ENCODE measurements at regions not wholly inside any gene's neighbourhood (a gene's known extent, or its start where the extent isn't known, plus 50 kb on each side); places are given as distances from the start of the nearest gene placed in this dataset.

GRCh38 chr5:136518174-136518573 lies 152.8 kb upstream of the TRPC7 start:
- no peak overlapping the region for H3K4me3 ChIP-seq (ENCODE audit: low read depth, low read length)
- TF ChIP-seq CTCF (IDR thresholded peaks at IDR 0.05; ENCODE audit: low read depth, low read length, missing control alignments): no peak
- no peak for DNase-seq (ENCODE audit: low read depth)

GRCh38 chr5:136517755-136518154 lies 152.4 kb upstream of the TRPC7 start:
- TF ChIP-seq CTCF (IDR thresholded peaks at IDR 0.05; ENCODE audit: low read depth, low read length, missing control alignments): no peak
- DNase-seq (ENCODE audit: low read depth): no peak
- H3K4me3 ChIP-seq (ENCODE audit: low read depth, low read length): no peak overlapping the region

GRCh38 chr5:136516637-136517036 lies 151.3 kb upstream of the TRPC7 start:
- DNase-seq (ENCODE audit: low read depth): no peak
- TF ChIP-seq CTCF (IDR thresholded peaks at IDR 0.05; ENCODE audit: low read depth, low read length, missing control alignments): no peak
- H3K4me3 ChIP-seq (ENCODE audit: low read depth, low read length): no peak overlapping the region

- DNase-seq (ENCODE audit: low read depth): no peak
- H3K4me3 ChIP-seq (ENCODE audit: low read depth, low read length): no peak overlapping the region
- TF ChIP-seq CTCF (IDR thresholded peaks at IDR 0.05; ENCODE audit: low read depth, low read length, missing control alignments): no peak
Measured at GRCh38 chr5:136513430-136513829, 148.1 kb upstream of the TRPC7 start.

GRCh38 chr5:136511046-136511445 lies 145.7 kb upstream of the TRPC7 start:
- no peak for DNase-seq (ENCODE audit: low read depth)
- no peak overlapping the region for H3K4me3 ChIP-seq (ENCODE audit: low read depth, low read length)
- TF ChIP-seq CTCF (IDR thresholded peaks at IDR 0.05; ENCODE audit: low read depth, low read length, missing control alignments): no peak

- H3K4me3 ChIP-seq (ENCODE audit: low read depth, low read length): no peak overlapping the region
- TF ChIP-seq CTCF (IDR thresholded peaks at IDR 0.05; ENCODE audit: low read depth, low read length, missing control alignments): no peak
- DNase-seq (ENCODE audit: low read depth): no peak
Measured at GRCh38 chr5:136510481-136510880, 145.1 kb upstream of the TRPC7 start.

- no peak for TF ChIP-seq CTCF (IDR thresholded peaks at IDR 0.05; ENCODE audit: low read depth, low read length, missing control alignments)
- no peak for DNase-seq (ENCODE audit: low read depth)
- H3K4me3 ChIP-seq (ENCODE audit: low read depth, low read length): no peak overlapping the region
Measured at GRCh38 chr5:136506131-136506530, 140.8 kb upstream of the TRPC7 start.
